Spinal cord (tissue), 9 donors: ENCODE measurements at regions not wholly inside any gene's neighbourhood (a gene's known extent, or its start where the extent isn't known, plus 50 kb on each side); places are given as distances from the start of the nearest gene placed in this dataset.
A peak's percentile ranks its signal among the peaks of the same experiment; 100 is the strongest.

Source experiments
- DNase-seq, 6 donors: peaks; one replicate each; pipeline versions ENCODE4 v3.0.0 to v3.0.0-alpha.2; 2013 to 2015; ENCODE audit warnings: low spot score in 6 of 6, low read depth in 4 of 6
- H3K27ac ChIP-seq: one replicate; pipeline ENCODE4 v1.5.1; 2013; ENCODE audit warnings: low read depth, low read length, control low read depth
- H3K27me3 ChIP-seq: one replicate; pipeline ENCODE4 v1.6.1; 2013; ENCODE audit warnings: low read length; ENCODE audit not compliant: control insufficient read depth, insufficient read depth
- H3K36me3 ChIP-seq: one replicate; pipeline ENCODE4 v1.6.1; 2013; ENCODE audit warnings: low read length; ENCODE audit not compliant: control insufficient read depth, insufficient read depth
- H3K4me1 ChIP-seq: one replicate; pipeline ENCODE4 v1.6.1; 2013; ENCODE audit warnings: low read length; ENCODE audit not compliant: control insufficient read depth, insufficient read depth
- H3K4me3 ChIP-seq: one replicate; pipeline ENCODE4 v1.5.1; 2013; ENCODE audit warnings: low read depth, low read length, control low read depth
- H3K9me3 ChIP-seq: one replicate; pipeline ENCODE4 v1.6.1; 2013; ENCODE audit warnings: low read length; ENCODE audit not compliant: control insufficient read depth, insufficient read depth
- WGBS: methylation state at CpG from one replicate; pipeline ENCODE4 v1.1.5; 2013; ENCODE audit warnings: missing lambda C conversion rate; ENCODE audit not compliant: insufficient coverage; 5-methylcytosine and 5-hydroxymethylcytosine counted together
- donor health status: healthy.

- DNase-seq: no peak
- no peaks in the 10 kb centered on the region for H3K9me3 ChIP-seq
- H3K4me3 ChIP-seq: no peak overlapping the region
- no peak overlapping the region for H3K27ac ChIP-seq
- H3K36me3 ChIP-seq: no peaks in the 10 kb centered on the region
- H3K27me3 ChIP-seq: no peaks in the 10 kb centered on the region
- WGBS: no CpG with 5 or more reads among the region's 9 CpGs
- no peaks in the 10 kb centered on the region for H3K4me1 ChIP-seq
Measured at GRCh38 chr11:41578421-41579051, 119.1 kb upstream of the LRRC4C start.

- H3K4me3 ChIP-seq: no peak overlapping the region
- WGBS: 89% methylated on average over 3 of the region's 3 CpGs
- DNase-seq: no peak
- H3K27me3 ChIP-seq: no peaks in the 10 kb centered on the region
- H3K4me1 ChIP-seq: no peaks in the 10 kb centered on the region
- H3K27ac ChIP-seq: no peak overlapping the region
- no peaks in the 10 kb centered on the region for H3K36me3 ChIP-seq
- no peaks in the 10 kb centered on the region for H3K9me3 ChIP-seq
Measured at GRCh38 chr11:41579546-41579945, 120.1 kb upstream of the LRRC4C start.

- Histone ChIP-seq H3K27me3 (no peaks in the 10 kb centered on the region), H3K4me3 (no peak overlapping the region), H3K4me1 (no peaks in the 10 kb centered on the region), H3K36me3 (no peaks in the 10 kb centered on the region), H3K9me3 (no peaks in the 10 kb centered on the region), H3K27ac (no peak overlapping the region)
- no CpG with 5 or more reads among the region's 1 CpG for WGBS
- DNase-seq: no peak
Measured at GRCh38 chr11:41609511-41609910, 150.1 kb upstream of the LRRC4C start.

GRCh38 chr11:41612415-41612814 is 153.0 kb upstream of the LRRC4C start:
- Histone ChIP-seq H3K9me3 (no peaks in the 10 kb centered on the region), H3K27ac (no peak overlapping the region), H3K4me1 (no peaks in the 10 kb centered on the region), H3K27me3 (no peaks in the 10 kb centered on the region), H3K4me3 (no peak overlapping the region), H3K36me3 (no peaks in the 10 kb centered on the region)
- DNase-seq: peak in 2 of 6 donors; percentile 18 to 56
- WGBS: no CpG with 5 or more reads among the region's 1 CpG

- 67% methylated on average over 1 of the region's 1 CpG for WGBS
- Histone ChIP-seq H3K27ac (no peak overlapping the region), H3K4me1 (no peaks in the 10 kb centered on the region), H3K36me3 (no peaks in the 10 kb centered on the region), H3K27me3 (no peaks in the 10 kb centered on the region), H3K9me3 (no peaks in the 10 kb centered on the region), H3K4me3 (no peak overlapping the region)
- no peak for DNase-seq
Measured at GRCh38 chr11:41613326-41613725, 153.9 kb upstream of the LRRC4C start.

DNA sequence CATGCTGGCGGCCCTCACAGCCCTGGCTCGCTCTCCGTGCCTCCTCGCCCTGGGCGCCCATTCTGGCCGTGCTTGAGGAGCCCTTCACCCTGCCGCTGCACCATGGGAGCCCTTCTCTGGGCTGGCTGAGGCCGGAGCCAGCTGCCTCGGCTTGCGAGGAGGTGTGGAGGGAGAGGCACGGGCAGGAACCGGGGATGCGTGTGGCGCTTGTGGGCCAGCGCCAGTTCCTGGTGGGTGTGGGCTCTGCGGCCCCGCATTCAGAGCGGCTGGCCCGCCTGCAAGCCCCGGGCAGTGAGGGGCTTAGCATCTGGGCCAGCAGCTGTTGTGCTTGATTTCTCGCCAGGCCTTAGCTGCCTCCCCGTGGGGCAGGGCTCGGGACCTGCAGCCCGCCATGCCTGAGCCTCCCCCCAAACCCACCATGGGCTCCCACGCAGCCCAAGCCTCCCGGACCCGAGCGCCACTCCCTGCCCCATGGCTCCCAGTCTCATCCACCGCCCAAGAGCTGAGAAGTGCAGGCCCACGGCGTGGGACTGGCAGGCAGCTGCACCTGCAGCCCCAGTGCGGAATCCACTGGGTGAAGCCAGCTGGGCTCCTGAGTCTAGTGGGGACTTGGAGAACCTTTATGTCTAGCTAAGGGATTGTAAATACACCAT is 163.4 kb upstream of the LRRC4C start:
- H3K4me1 ChIP-seq: no peaks in the 10 kb centered on the region
- no peak overlapping the region for H3K4me3 ChIP-seq
- no peak for DNase-seq
- 89% methylated on average over 31 of the region's 32 CpGs for WGBS
- H3K9me3 ChIP-seq: no peaks in the 10 kb centered on the region
- no peaks in the 10 kb centered on the region for H3K36me3 ChIP-seq
- H3K27me3 ChIP-seq: no peaks in the 10 kb centered on the region
- no peak overlapping the region for H3K27ac ChIP-seq

GRCh38 chr11:41659985-41660384 is 200.5 kb upstream of the LRRC4C start:
- H3K27me3 ChIP-seq: no peaks in the 10 kb centered on the region
- H3K9me3 ChIP-seq: no peaks in the 10 kb centered on the region
- H3K27ac ChIP-seq: no peak overlapping the region
- H3K36me3 ChIP-seq: no peaks in the 10 kb centered on the region
- H3K4me1 ChIP-seq: no peaks in the 10 kb centered on the region
- 55% methylated on average over 7 of the region's 9 CpGs for WGBS
- no peak overlapping the region for H3K4me3 ChIP-seq
- DNase-seq: peak in 2 of 6 donors; percentile 21 to 64

- Histone ChIP-seq H3K4me3 (no peak overlapping the region), H3K27me3 (no peaks in the 10 kb centered on the region), H3K36me3 (no peaks in the 10 kb centered on the region), H3K9me3 (no peaks in the 10 kb centered on the region), H3K4me1 (no peaks in the 10 kb centered on the region), H3K27ac (no peak overlapping the region)
- DNase-seq: no peak
- WGBS: 100% methylated on average over 2 of the region's 8 CpGs
Measured at GRCh38 chr11:41660585-41660984, 201.1 kb upstream of the LRRC4C start.

GRCh38 chr11:41665441-41666360 is 206.2 kb upstream of the LRRC4C start:
- no peaks in the 10 kb centered on the region for H3K27me3 ChIP-seq
- peak in 1 of 6 donors; percentile 56 for DNase-seq
- H3K27ac ChIP-seq: no peak overlapping the region
- 72% methylated on average over 4 of the region's 7 CpGs for WGBS
- no peaks in the 10 kb centered on the region for H3K9me3 ChIP-seq
- no peaks in the 10 kb centered on the region for H3K4me1 ChIP-seq
- H3K36me3 ChIP-seq: no peaks in the 10 kb centered on the region
- H3K4me3 ChIP-seq: no peak overlapping the region
